Gastrocnemius medialis (tissue), 4 donors: ENCODE measurements at regions not wholly inside any gene's neighbourhood (a gene's known extent, or its start where the extent isn't known, plus 50 kb on each side); places are given as distances from the start of the nearest gene placed in this dataset.

ENCODE experiments used
- CTCF ChIP-seq, 5 experiments: fragments of 450-650 bp in 3 of 5; fragments of 200-600 bp in 2 of 5; sonication (generic) in 2 of 5; IDR thresholded peaks in 4 of 5; conservative IDR thresholded peaks in 1 of 5; 1 replicate in 4 of 5; 2 replicates in 1 of 5; pipeline ENCODE4 v1.5.1; 2016 to 2019; ENCODE audit warnings: antibody characterized with exemption in 5 of 5, mild to moderate bottlenecking in 3 of 5, moderate library complexity in 3 of 5
- POLR2A ChIP-seq, 2 donors: fragments of 450-650 bp; IDR thresholded peaks; one replicate each; pipeline ENCODE4 v1.6.1; 2017; ENCODE audit warnings: antibody characterized with exemption in 2 of 2, mild to moderate bottlenecking in 2 of 2, moderate library complexity in 2 of 2

- TF ChIP-seq CTCF (IDR thresholded peaks at IDR 0.05 in 4 of 5, conservative IDR thresholded peaks at IDR 0.05 in 1 of 5), result no peak
- no peak for TF ChIP-seq POLR2A (IDR thresholded peaks at IDR 0.05)
These were observed 142.1 kb downstream of the SEC14L1 start for GRCh38 chr17:77282524-77283515.
